ENCODE measurements at regions not wholly inside any gene's neighbourhood (a gene's known extent, or its start where the extent isn't known, plus 50 kb on each side); places are given as distances from the start of the nearest gene placed in this dataset.

DNA sequence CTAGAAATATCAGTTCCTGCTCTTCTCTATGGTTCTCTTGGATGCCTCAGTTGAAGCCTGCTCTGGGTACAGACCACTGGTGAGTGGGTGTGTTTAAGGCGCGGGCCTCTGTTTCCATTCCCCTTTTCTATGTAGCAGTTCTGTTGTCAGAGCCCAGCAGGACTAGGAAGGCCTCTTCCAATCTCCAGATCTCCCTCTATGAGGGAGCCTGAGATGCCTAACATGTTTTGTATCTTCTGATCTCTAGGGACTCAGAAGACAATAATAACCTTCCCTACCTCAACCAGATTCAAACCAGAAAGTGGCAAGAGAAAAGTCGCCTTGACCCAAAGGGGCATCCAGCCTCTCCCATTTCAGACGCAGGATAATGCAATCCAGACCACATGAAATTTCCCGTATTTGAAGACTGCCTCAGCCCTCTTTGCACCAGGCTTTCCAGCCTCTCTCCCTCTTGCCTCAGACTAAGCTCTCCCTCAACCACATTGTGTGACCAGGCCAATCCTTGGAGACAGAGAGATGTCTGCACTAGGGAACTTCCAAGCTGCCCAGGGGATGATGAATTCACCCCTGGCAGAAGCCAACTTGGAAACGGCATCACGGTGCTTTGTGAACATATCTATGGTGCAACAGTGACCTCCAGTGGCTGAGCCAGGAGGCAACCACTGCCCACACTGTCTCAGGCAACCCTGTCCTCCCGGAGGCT lies 150.1 kb upstream of the UBASH3B start (continued):
- TF ChIP-seq, protein P1, sequence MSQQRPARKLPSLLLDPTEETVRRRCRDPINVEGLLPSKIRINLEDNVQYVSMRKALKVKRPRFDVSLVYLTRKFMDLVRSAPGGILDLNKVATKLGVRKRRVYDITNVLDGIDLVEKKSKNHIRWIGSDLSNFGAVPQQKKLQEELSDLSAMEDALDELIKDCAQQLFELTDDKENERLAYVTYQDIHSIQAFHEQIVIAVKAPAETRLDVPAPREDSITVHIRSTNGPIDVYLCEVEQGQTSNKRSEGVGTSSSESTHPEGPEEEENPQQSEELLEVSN (IDR thresholded peaks at IDR 0.05), result no peak
- TF ChIP-seq BCL11A (IDR thresholded peaks at IDR 0.05; ENCODE audit: low read depth in 2 of 2, low read length in 2 of 2) (no peak), EZH2 (IDR thresholded peaks at IDR 0.05; ENCODE audit: low read depth, low read length, severe bottlenecking) (no peak), HDAC2 (IDR thresholded peaks at IDR 0.05; ENCODE audit: borderline replicate concordance in 1 of 2, low read depth in 2 of 2, low read length in 2 of 2) (no peak), SIN3A (conservative IDR thresholded peaks at IDR 0.05 in 1 of 2, IDR thresholded peaks at IDR 0.05 in 1 of 2; ENCODE audit: low read depth in 1 of 2, low read length in 2 of 2) (0 out of 4 replicates have a peak, but pooled peaks of 1 of the 2 experiments have one; percentile 23)
- TF ChIP-seq, protein P2, sequence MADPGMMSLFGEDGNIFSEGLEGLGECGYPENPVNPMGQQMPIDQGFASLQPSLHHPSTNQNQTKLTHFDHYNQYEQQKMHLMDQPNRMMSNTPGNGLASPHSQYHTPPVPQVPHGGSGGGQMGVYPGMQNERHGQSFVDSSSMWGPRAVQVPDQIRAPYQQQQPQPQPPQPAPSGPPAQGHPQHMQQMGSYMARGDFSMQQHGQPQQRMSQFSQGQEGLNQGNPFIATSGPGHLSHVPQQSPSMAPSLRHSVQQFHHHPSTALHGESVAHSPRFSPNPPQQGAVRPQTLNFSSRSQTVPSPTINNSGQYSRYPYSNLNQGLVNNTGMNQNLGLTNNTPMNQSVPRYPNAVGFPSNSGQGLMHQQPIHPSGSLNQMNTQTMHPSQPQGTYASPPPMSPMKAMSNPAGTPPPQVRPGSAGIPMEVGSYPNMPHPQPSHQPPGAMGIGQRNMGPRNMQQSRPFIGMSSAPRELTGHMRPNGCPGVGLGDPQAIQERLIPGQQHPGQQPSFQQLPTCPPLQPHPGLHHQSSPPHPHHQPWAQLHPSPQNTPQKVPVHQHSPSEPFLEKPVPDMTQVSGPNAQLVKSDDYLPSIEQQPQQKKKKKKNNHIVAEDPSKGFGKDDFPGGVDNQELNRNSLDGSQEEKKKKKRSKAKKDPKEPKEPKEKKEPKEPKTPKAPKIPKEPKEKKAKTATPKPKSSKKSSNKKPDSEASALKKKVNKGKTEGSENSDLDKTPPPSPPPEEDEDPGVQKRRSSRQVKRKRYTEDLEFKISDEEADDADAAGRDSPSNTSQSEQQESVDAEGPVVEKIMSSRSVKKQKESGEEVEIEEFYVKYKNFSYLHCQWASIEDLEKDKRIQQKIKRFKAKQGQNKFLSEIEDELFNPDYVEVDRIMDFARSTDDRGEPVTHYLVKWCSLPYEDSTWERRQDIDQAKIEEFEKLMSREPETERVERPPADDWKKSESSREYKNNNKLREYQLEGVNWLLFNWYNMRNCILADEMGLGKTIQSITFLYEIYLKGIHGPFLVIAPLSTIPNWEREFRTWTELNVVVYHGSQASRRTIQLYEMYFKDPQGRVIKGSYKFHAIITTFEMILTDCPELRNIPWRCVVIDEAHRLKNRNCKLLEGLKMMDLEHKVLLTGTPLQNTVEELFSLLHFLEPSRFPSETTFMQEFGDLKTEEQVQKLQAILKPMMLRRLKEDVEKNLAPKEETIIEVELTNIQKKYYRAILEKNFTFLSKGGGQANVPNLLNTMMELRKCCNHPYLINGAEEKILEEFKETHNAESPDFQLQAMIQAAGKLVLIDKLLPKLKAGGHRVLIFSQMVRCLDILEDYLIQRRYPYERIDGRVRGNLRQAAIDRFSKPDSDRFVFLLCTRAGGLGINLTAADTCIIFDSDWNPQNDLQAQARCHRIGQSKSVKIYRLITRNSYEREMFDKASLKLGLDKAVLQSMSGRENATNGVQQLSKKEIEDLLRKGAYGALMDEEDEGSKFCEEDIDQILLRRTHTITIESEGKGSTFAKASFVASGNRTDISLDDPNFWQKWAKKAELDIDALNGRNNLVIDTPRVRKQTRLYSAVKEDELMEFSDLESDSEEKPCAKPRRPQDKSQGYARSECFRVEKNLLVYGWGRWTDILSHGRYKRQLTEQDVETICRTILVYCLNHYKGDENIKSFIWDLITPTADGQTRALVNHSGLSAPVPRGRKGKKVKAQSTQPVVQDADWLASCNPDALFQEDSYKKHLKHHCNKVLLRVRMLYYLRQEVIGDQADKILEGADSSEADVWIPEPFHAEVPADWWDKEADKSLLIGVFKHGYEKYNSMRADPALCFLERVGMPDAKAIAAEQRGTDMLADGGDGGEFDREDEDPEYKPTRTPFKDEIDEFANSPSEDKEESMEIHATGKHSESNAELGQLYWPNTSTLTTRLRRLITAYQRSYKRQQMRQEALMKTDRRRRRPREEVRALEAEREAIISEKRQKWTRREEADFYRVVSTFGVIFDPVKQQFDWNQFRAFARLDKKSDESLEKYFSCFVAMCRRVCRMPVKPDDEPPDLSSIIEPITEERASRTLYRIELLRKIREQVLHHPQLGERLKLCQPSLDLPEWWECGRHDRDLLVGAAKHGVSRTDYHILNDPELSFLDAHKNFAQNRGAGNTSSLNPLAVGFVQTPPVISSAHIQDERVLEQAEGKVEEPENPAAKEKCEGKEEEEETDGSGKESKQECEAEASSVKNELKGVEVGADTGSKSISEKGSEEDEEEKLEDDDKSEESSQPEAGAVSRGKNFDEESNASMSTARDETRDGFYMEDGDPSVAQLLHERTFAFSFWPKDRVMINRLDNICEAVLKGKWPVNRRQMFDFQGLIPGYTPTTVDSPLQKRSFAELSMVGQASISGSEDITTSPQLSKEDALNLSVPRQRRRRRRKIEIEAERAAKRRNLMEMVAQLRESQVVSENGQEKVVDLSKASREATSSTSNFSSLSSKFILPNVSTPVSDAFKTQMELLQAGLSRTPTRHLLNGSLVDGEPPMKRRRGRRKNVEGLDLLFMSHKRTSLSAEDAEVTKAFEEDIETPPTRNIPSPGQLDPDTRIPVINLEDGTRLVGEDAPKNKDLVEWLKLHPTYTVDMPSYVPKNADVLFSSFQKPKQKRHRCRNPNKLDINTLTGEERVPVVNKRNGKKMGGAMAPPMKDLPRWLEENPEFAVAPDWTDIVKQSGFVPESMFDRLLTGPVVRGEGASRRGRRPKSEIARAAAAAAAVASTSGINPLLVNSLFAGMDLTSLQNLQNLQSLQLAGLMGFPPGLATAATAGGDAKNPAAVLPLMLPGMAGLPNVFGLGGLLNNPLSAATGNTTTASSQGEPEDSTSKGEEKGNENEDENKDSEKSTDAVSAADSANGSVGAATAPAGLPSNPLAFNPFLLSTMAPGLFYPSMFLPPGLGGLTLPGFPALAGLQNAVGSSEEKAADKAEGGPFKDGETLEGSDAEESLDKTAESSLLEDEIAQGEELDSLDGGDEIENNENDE (IDR thresholded peaks at IDR 0.05; ENCODE audit: insufficient replicate concordance, low read length), result no peak

Data from H1 (cell line).